ENCODE measurements at regions not wholly inside any gene's neighbourhood (a gene's known extent, or its start where the extent isn't known, plus 50 kb on each side); places are given as distances from the start of the nearest gene placed in this dataset.

- H3K27ac ChIP-seq (ENCODE audit: low read depth, low read length) = no peak overlapping the region
- H3K27me3 ChIP-seq (ENCODE audit: insufficient read depth, low read length) = no peaks in the 10 kb centered on the region
- 83% methylated on average over 3 of the region's 3 CpGs for WGBS
These were observed 467.9 kb upstream of the ANO3 start for GRCh38 chr11:25863986-25864385.

GRCh38 chr11:25876456-25876965 is 455.4 kb upstream of the ANO3 start:
- Histone ChIP-seq H3K9ac (ENCODE audit: low read depth, low read length) (no peak overlapping the region), H3K27me3 (ENCODE audit: insufficient read depth, low read length) (no peaks in the 10 kb centered on the region), H3K4me3 (ENCODE audit: low read length) (no peak overlapping the region), H3K36me3 (ENCODE audit: insufficient read depth, low read length) (no peaks in the 10 kb centered on the region), H3K9me3 (ENCODE audit: insufficient read depth, low read depth, low read length) (no peaks in the 10 kb centered on the region), H3K4me1 (ENCODE audit: insufficient read depth, low read length) (peaks cover 8% of the 10 kb centered on the region), H3K27ac (ENCODE audit: low read depth, low read length) (no peak overlapping the region)
- WGBS = 51% methylated on average over 3 of the region's 3 CpGs

More at GRCh38 chr11:25863986-25864385, 467.9 kb upstream of the ANO3 start:
- H3K4me1 ChIP-seq (ENCODE audit: insufficient read depth, low read length) = no peaks in the 10 kb centered on the region
- no peaks in the 10 kb centered on the region for H3K9me3 ChIP-seq (ENCODE audit: insufficient read depth, low read depth, low read length)
- H3K9ac ChIP-seq (ENCODE audit: low read depth, low read length) = no peak overlapping the region
- no peaks in the 10 kb centered on the region for H3K36me3 ChIP-seq (ENCODE audit: insufficient read depth, low read length)
- H3K4me3 ChIP-seq (ENCODE audit: low read length) = no peak overlapping the region

- Histone ChIP-seq H3K4me3 (ENCODE audit: low read length) (no peak overlapping the region), H3K9me3 (ENCODE audit: insufficient read depth, low read depth, low read length) (no peaks in the 10 kb centered on the region), H3K4me1 (ENCODE audit: insufficient read depth, low read length) (peaks cover 3% of the 10 kb centered on the region; the same call in 1 of the 2 replicates), H3K9ac (ENCODE audit: low read depth, low read length) (no peak overlapping the region), H3K27me3 (ENCODE audit: insufficient read depth, low read length) (no peaks in the 10 kb centered on the region), H3K36me3 (ENCODE audit: insufficient read depth, low read length) (no peaks in the 10 kb centered on the region), H3K27ac (ENCODE audit: low read depth, low read length) (no peak overlapping the region)
- WGBS = 94% methylated on average over 3 of the region's 3 CpGs
These were observed 445.9 kb upstream of the ANO3 start for GRCh38 chr11:25886036-25886435.

- H3K9ac ChIP-seq (ENCODE audit: low read depth, low read length) = no peak overlapping the region
- H3K27ac ChIP-seq (ENCODE audit: low read depth, low read length) = no peak overlapping the region
- 89% methylated on average over 3 of the region's 3 CpGs for WGBS
- no peaks in the 10 kb centered on the region for H3K27me3 ChIP-seq (ENCODE audit: insufficient read depth, low read length)
- peaks cover 3% of the 10 kb centered on the region; the same call in 1 of the 2 replicates for H3K4me1 ChIP-seq (ENCODE audit: insufficient read depth, low read length)
- H3K9me3 ChIP-seq (ENCODE audit: insufficient read depth, low read depth, low read length) = no peaks in the 10 kb centered on the region
- H3K4me3 ChIP-seq (ENCODE audit: low read length) = no peak overlapping the region
- no peaks in the 10 kb centered on the region for H3K36me3 ChIP-seq (ENCODE audit: insufficient read depth, low read length)
These were observed 441.2 kb upstream of the ANO3 start for GRCh38 chr11:25890626-25891260.

- no peaks in the 10 kb centered on the region for H3K9me3 ChIP-seq (ENCODE audit: insufficient read depth, low read depth, low read length)
- H3K36me3 ChIP-seq (ENCODE audit: insufficient read depth, low read length) = no peaks in the 10 kb centered on the region
- H3K4me3 ChIP-seq (ENCODE audit: low read length) = no peak overlapping the region
- H3K27me3 ChIP-seq (ENCODE audit: insufficient read depth, low read length) = no peaks in the 10 kb centered on the region
- no peak overlapping the region for H3K9ac ChIP-seq (ENCODE audit: low read depth, low read length)
- no peak overlapping the region for H3K27ac ChIP-seq (ENCODE audit: low read depth, low read length)
- no peaks in the 10 kb centered on the region for H3K4me1 ChIP-seq (ENCODE audit: insufficient read depth, low read length)
- 85% methylated on average over 1 of the region's 1 CpG for WGBS
These were observed 440.0 kb upstream of the ANO3 start for GRCh38 chr11:25891960-25892359.

- no peaks in the 10 kb centered on the region for H3K4me1 ChIP-seq (ENCODE audit: insufficient read depth, low read length)
- 85% methylated on average over 2 of the region's 3 CpGs for WGBS
- no peaks in the 10 kb centered on the region for H3K27me3 ChIP-seq (ENCODE audit: insufficient read depth, low read length)
- no peak overlapping the region for H3K9ac ChIP-seq (ENCODE audit: low read depth, low read length)
- no peak overlapping the region for H3K4me3 ChIP-seq (ENCODE audit: low read length)
- no peaks in the 10 kb centered on the region for H3K36me3 ChIP-seq (ENCODE audit: insufficient read depth, low read length)
- H3K9me3 ChIP-seq (ENCODE audit: insufficient read depth, low read depth, low read length) = no peaks in the 10 kb centered on the region
- no peak overlapping the region for H3K27ac ChIP-seq (ENCODE audit: low read depth, low read length)
These were observed 432.2 kb upstream of the ANO3 start for GRCh38 chr11:25899617-25900160.

- H3K27ac ChIP-seq (ENCODE audit: low read depth, low read length) = no peak overlapping the region
- no peak overlapping the region for H3K4me3 ChIP-seq (ENCODE audit: low read length)
- no peaks in the 10 kb centered on the region for H3K9me3 ChIP-seq (ENCODE audit: insufficient read depth, low read depth, low read length)
- 97% methylated on average over 2 of the region's 4 CpGs for WGBS
- H3K36me3 ChIP-seq (ENCODE audit: insufficient read depth, low read length) = no peaks in the 10 kb centered on the region
- no peaks in the 10 kb centered on the region for H3K27me3 ChIP-seq (ENCODE audit: insufficient read depth, low read length)
- H3K9ac ChIP-seq (ENCODE audit: low read depth, low read length) = no peak overlapping the region
- H3K4me1 ChIP-seq (ENCODE audit: insufficient read depth, low read length) = no peaks in the 10 kb centered on the region
These were observed 431.1 kb upstream of the ANO3 start for GRCh38 chr11:25900814-25901213.

GRCh38 chr11:25901415-25901814 is 430.5 kb upstream of the ANO3 start:
- Histone ChIP-seq H3K4me3 (ENCODE audit: low read length) (no peak overlapping the region), H3K36me3 (ENCODE audit: insufficient read depth, low read length) (no peaks in the 10 kb centered on the region), H3K27ac (ENCODE audit: low read depth, low read length) (no peak overlapping the region), H3K4me1 (ENCODE audit: insufficient read depth, low read length) (no peaks in the 10 kb centered on the region), H3K9me3 (ENCODE audit: insufficient read depth, low read depth, low read length) (no peaks in the 10 kb centered on the region), H3K9ac (ENCODE audit: low read depth, low read length) (no peak overlapping the region), H3K27me3 (ENCODE audit: insufficient read depth, low read length) (no peaks in the 10 kb centered on the region)
- 97% methylated on average over 7 of the region's 15 CpGs for WGBS

- Histone ChIP-seq H3K27ac (ENCODE audit: low read depth, low read length) (no peak overlapping the region), H3K36me3 (ENCODE audit: insufficient read depth, low read length) (no peaks in the 10 kb centered on the region), H3K4me1 (ENCODE audit: insufficient read depth, low read length) (no peaks in the 10 kb centered on the region), H3K9ac (ENCODE audit: low read depth, low read length) (no peak overlapping the region), H3K27me3 (ENCODE audit: insufficient read depth, low read length) (no peaks in the 10 kb centered on the region), H3K9me3 (ENCODE audit: insufficient read depth, low read depth, low read length) (no peaks in the 10 kb centered on the region), H3K4me3 (ENCODE audit: low read length) (no peak overlapping the region)
- WGBS = 90% methylated on average over 1 of the region's 3 CpGs
These were observed 429.5 kb upstream of the ANO3 start for GRCh38 chr11:25902476-25902875.

GRCh38 chr11:25908726-25909125 is 423.2 kb upstream of the ANO3 start:
- Histone ChIP-seq H3K9ac (ENCODE audit: low read depth, low read length) (no peak overlapping the region), H3K27ac (ENCODE audit: low read depth, low read length) (no peak overlapping the region), H3K4me1 (ENCODE audit: insufficient read depth, low read length) (no peaks in the 10 kb centered on the region), H3K9me3 (ENCODE audit: insufficient read depth, low read depth, low read length) (no peaks in the 10 kb centered on the region), H3K27me3 (ENCODE audit: insufficient read depth, low read length) (no peaks in the 10 kb centered on the region), H3K36me3 (ENCODE audit: insufficient read depth, low read length) (no peaks in the 10 kb centered on the region), H3K4me3 (ENCODE audit: low read length) (no peak overlapping the region)
- 93% methylated on average over 1 of the region's 2 CpGs for WGBS

- H3K4me1 ChIP-seq (ENCODE audit: insufficient read depth, low read length) = no peaks in the 10 kb centered on the region
- no peak overlapping the region for H3K9ac ChIP-seq (ENCODE audit: low read depth, low read length)
- 20% methylated on average over 1 of the region's 1 CpG for WGBS
- no peak overlapping the region for H3K27ac ChIP-seq (ENCODE audit: low read depth, low read length)
- H3K36me3 ChIP-seq (ENCODE audit: insufficient read depth, low read length) = no peaks in the 10 kb centered on the region
- H3K9me3 ChIP-seq (ENCODE audit: insufficient read depth, low read depth, low read length) = no peaks in the 10 kb centered on the region; the same call in 1 of the 2 replicates
- no peaks in the 10 kb centered on the region for H3K27me3 ChIP-seq (ENCODE audit: insufficient read depth, low read length)
- H3K4me3 ChIP-seq (ENCODE audit: low read length) = no peak overlapping the region
These were observed 421.8 kb upstream of the ANO3 start for GRCh38 chr11:25910086-25910485.

All from HUES64 (cell line).